K562 (cell line): ENCODE measurements at regions not wholly inside any gene's neighbourhood (a gene's known extent, or its start where the extent isn't known, plus 50 kb on each side); places are given as distances from the start of the nearest gene placed in this dataset.

Source experiments
- CHD2 ChIP-seq: IDR thresholded peaks from 2 replicates; pipeline ENCODE4 v1.6.1; 2011; ENCODE audit warnings: low read depth, low read length
- ELF1 ChIP-seq: fragments of 200-800 bp; sonication (Bioruptor generic); IDR thresholded peaks from 2 replicates; pipeline ENCODE4 v1.6.1; 2016; ENCODE audit warnings: missing genetic modification characterization, missing compliant biosample characterization
- KDM5B ChIP-seq: fragments of 200-600 bp; sonication (generic); IDR thresholded peaks from 2 replicates; pipeline ENCODE4 v1.6.1; 2012; ENCODE audit warnings: low read depth, mild to moderate bottlenecking, moderate library complexity, low read length, control low read depth, inconsistent platforms; ENCODE audit not compliant: insufficient replicate concordance
- MAFF ChIP-seq: IDR thresholded peaks from 2 replicates; pipeline ENCODE4 v1.6.1; 2012; ENCODE audit warnings: low read length, improper control_type of control experiment
- MGA ChIP-seq: fragments of 450-650 bp; IDR thresholded peaks from 2 replicates; pipeline ENCODE4 v1.6.1; 2016; ENCODE audit warnings: mild to moderate bottlenecking, moderate library complexity
- MTA3 ChIP-seq: fragments of 450-650 bp; formaldehyde crosslinking; IDR thresholded peaks from 2 replicates; pipeline ENCODE4 v1.6.1; 2017; ENCODE audit warnings: mild to moderate bottlenecking, borderline replicate concordance
- NFE2L1 ChIP-seq: fragments of 450-650 bp; IDR thresholded peaks from 2 replicates; pipeline ENCODE4 v1.6.1; 2016; ENCODE audit warnings: missing genetic modification characterization, low read depth, mild to moderate bottlenecking, missing compliant biosample characterization, moderate library complexity, borderline replicate concordance
- NR2C2 ChIP-seq, 2 experiments: fragments of 200-800 bp in 1 of 2; sonication (Bioruptor generic) in 1 of 2; sonication (generic) in 1 of 2; formaldehyde crosslinking in 1 of 2; IDR thresholded peaks; 2 replicates each; pipeline versions ENCODE4 v1.6.1 to v1.8.0; 2016 to 2022; ENCODE audit warnings: mild to moderate bottlenecking in 1 of 2, missing compliant biosample characterization in 1 of 2, missing genetic modification characterization in 1 of 2, missing genetic modification reagents in 1 of 2
- PML ChIP-seq: IDR thresholded peaks from 2 replicates; pipeline ENCODE4 v1.6.1; 2012; ENCODE audit warnings: low read length, inconsistent platforms
- POLR2B ChIP-seq: fragments of 450-650 bp; IDR thresholded peaks from 2 replicates; pipeline ENCODE4 v1.6.1; 2018; ENCODE audit warnings: low read depth; ENCODE audit not compliant: partially characterized antibody
- RAD21 ChIP-seq, 2 experiments: fragments of 250-450 bp in 1 of 2; fragments of 450-650 bp in 1 of 2; sonication (Bioruptor Pico) in 1 of 2; formaldehyde crosslinking in 1 of 2; IDR thresholded peaks in 1 of 2; conservative IDR thresholded peaks in 1 of 2; 2 replicates each; pipeline versions ENCODE4 v1.4.0 to v1.8.0; 2020 to 2022; ENCODE audit warnings: mild to moderate bottlenecking in 2 of 2, moderate library complexity in 1 of 2
- RBM39 ChIP-seq: fragments of 200-400 bp; formaldehyde crosslinking; optimal IDR thresholded peaks from 2 replicates; pipeline ENCODE3; 2018; ENCODE audit warnings: low read depth, low read length
- ZNF639 ChIP-seq, 2 experiments: fragments of 200-800 bp in 1 of 2; sonication (Bioruptor generic) in 1 of 2; sonication (generic) in 1 of 2; formaldehyde crosslinking in 1 of 2; IDR thresholded peaks in 1 of 2; conservative IDR thresholded peaks in 1 of 2; 2 replicates each; pipeline versions ENCODE4 v1.5.0 to v1.6.1; 2016 to 2020; ENCODE audit warnings: missing compliant biosample characterization in 1 of 2, missing genetic modification characterization in 1 of 2, missing genetic modification reagents in 1 of 2

- peak; percentile 81 for TF ChIP-seq MGA
- no peak; a peak in 1 of 4 replicates for TF ChIP-seq ZNF639 (CRISPR knock-in tag; conservative IDR thresholded peaks at IDR 0.05 in 1 of 2, IDR thresholded peaks at IDR 0.05 in 1 of 2)
- TF ChIP-seq POLR2B, result no peak
- TF ChIP-seq ELF1, result no peak
- no peak for TF ChIP-seq KDM5B
- TF ChIP-seq PML, result no peak
- TF ChIP-seq NFE2L1, result no peak
- TF ChIP-seq MTA3, result no peak
- TF ChIP-seq MAFF, result no peak
- TF ChIP-seq RBM39, result no peak
- TF ChIP-seq CHD2, result no peak
- TF ChIP-seq NR2C2 (CRISPR knock-in tag; IDR thresholded peaks at IDR 0.05), result no peak
- 0 out of 2 replicates have a peak, but pooled peaks have one; percentile 12 for TF ChIP-seq NR2C2 (tag; IDR thresholded peaks at IDR 0.05)
- TF ChIP-seq RAD21 (CRISPR knock-in tag; conservative IDR thresholded peaks at IDR 0.05 in 1 of 2, IDR thresholded peaks at IDR 0.05 in 1 of 2), result no peak
These were observed 138.5 kb downstream of the SLC24A2 start (continued) for GRCh38 chr9:19650312-19650711.
